ENCODE measurements at regions not wholly inside any gene's neighbourhood (a gene's known extent, or its start where the extent isn't known, plus 50 kb on each side); places are given as distances from the start of the nearest gene placed in this dataset.

DNA sequence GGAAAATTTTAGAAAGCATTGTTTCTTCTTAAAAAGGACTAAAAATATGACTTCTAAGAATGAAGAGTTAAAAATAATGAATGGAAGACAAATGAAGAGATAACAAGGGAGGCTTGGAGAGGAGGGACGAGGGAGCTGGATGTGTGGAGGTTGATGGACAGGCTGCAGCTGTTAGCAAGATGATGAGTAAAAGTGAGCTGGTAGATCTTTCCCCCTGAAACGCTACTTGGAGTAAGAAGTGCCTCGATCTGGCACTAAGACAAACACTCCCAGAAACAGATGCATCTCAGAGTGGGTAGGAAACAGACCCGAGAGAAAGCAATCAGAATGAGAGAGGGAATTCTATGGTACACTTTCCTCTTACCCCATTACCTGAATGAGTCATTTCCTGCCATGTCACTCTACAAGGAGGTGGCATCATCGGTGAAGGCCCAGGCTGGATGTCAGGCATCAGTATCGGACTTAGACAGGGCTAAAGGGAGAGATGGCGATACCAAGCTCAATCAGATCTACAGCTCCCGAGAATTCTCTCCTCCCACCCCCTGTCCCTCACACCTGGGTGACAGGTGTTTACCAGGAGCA lies 154.1 kb upstream of the BMP2 start:
- H3K27me3 Mint-ChIP-seq (ENCODE audit: insufficient read depth): no peaks in the 10 kb centered on the region
- peaks cover 6% of the 10 kb centered on the region for H3K9me3 Mint-ChIP-seq

DNA sequence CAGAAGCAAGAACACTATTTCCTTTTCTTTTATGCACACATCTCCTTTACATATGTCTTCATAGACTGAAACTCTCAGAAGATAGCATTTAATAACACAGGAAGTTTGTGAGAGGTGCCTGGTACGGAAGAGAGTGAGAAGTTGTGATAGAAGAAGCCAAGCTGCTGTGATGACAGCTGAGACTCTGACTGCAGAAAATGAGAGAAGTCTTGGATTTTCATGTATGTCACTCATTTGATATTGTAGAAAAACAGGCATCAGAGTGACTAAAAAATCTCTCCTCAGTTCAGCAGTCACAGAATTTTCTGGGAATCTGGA lies 154.9 kb upstream of the BMP2 start:
- intact Hi-C loops (cut with micrococcal nuclease): no loop called here
- DNase-seq (ENCODE audit: low spot score): no peak
- Mint-ChIP-seq H3K27me3 (ENCODE audit: insufficient read depth) (no peaks in the 10 kb centered on the region), H3K27ac (no peak overlapping the region), H3K4me1 (ENCODE audit: low read depth) (no peaks in the 10 kb centered on the region), H3K36me3 (ENCODE audit: low read depth) (no peaks in the 10 kb centered on the region), H3K4me3 (no peak overlapping the region), H3K9me3 (peaks cover 6% of the 10 kb centered on the region)

More for the DNA sequence above, 154.1 kb upstream of the BMP2 start:
- Mint-ChIP-seq H3K4me3 (no peak overlapping the region), H3K36me3 (ENCODE audit: low read depth) (no peaks in the 10 kb centered on the region), H3K27ac (no peak overlapping the region), H3K4me1 (ENCODE audit: low read depth) (no peaks in the 10 kb centered on the region)
- DNase-seq (ENCODE audit: low spot score): no peak
- intact Hi-C loops (cut with micrococcal nuclease): no loop called here

DNA sequence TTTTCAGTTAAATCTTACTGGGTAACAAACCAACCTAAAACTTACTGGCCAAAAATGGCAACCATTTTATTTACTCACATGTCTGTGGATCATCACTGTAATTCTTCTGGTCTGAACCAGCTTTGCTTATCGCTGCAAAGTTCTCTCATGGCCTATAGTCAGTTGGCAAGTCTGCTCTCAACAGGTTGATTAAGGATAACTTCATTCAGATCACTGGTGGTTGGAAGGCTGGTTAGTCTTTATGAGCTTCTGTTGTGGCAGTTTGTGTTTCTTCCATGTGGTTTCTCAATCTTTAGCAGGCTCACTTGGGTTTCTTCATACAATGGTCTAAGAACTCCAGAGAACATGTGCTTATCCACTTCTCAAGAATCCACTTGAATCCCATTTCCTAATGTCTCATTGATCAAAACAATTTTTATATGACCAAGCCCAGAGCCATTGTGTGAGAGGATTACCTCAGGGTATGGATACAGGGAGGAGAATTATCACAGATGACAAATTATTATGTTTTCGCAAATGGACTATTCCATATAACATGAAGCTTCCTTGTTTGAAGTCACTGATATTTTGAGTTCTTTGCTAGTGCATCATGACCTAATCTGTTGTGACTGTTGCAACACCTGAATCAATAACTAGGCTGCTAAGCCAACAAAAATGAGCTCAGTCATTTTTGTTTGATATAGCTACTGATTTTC lies 155.4 kb upstream of the BMP2 start:
- intact Hi-C loops (cut with micrococcal nuclease): no loop called here
- Mint-ChIP-seq H3K4me3 (no peak overlapping the region), H3K4me1 (ENCODE audit: low read depth) (no peaks in the 10 kb centered on the region), H3K9me3 (peaks cover 6% of the 10 kb centered on the region), H3K36me3 (ENCODE audit: low read depth) (no peaks in the 10 kb centered on the region), H3K27ac (no peak overlapping the region), H3K27me3 (ENCODE audit: insufficient read depth) (no peaks in the 10 kb centered on the region)
- DNase-seq (ENCODE audit: low spot score): no peak

DNA sequence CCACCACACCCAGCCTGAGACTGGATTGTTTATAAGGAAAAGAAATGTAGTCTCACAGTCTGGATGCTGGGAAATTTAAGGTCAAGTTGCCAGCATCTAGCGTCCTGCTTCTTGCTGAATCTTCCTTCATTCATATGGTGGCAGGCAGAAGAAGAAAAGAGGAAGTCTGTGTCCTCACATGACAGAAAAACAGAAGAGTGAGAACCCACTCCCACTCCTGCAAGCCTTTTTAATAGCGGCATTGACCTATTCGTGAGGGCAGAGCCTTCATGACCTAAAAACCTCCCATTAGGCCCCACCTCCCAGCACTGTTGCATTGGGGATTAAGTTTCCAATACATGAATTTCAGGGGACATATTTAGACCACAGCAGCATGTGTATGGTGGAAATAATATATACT lies 160.8 kb upstream of the BMP2 start:
- no peak overlapping the region for H3K4me3 Mint-ChIP-seq
- intact Hi-C loops (cut with micrococcal nuclease): no loop called here
- H3K27ac Mint-ChIP-seq: no peak overlapping the region
- no peak for DNase-seq (ENCODE audit: low spot score)
- H3K36me3 Mint-ChIP-seq (ENCODE audit: low read depth): no peaks in the 10 kb centered on the region
- peaks cover under 1% of the 10 kb centered on the region for H3K9me3 Mint-ChIP-seq
- H3K27me3 Mint-ChIP-seq (ENCODE audit: insufficient read depth): no peaks in the 10 kb centered on the region
- no peaks in the 10 kb centered on the region for H3K4me1 Mint-ChIP-seq (ENCODE audit: low read depth)

DNA sequence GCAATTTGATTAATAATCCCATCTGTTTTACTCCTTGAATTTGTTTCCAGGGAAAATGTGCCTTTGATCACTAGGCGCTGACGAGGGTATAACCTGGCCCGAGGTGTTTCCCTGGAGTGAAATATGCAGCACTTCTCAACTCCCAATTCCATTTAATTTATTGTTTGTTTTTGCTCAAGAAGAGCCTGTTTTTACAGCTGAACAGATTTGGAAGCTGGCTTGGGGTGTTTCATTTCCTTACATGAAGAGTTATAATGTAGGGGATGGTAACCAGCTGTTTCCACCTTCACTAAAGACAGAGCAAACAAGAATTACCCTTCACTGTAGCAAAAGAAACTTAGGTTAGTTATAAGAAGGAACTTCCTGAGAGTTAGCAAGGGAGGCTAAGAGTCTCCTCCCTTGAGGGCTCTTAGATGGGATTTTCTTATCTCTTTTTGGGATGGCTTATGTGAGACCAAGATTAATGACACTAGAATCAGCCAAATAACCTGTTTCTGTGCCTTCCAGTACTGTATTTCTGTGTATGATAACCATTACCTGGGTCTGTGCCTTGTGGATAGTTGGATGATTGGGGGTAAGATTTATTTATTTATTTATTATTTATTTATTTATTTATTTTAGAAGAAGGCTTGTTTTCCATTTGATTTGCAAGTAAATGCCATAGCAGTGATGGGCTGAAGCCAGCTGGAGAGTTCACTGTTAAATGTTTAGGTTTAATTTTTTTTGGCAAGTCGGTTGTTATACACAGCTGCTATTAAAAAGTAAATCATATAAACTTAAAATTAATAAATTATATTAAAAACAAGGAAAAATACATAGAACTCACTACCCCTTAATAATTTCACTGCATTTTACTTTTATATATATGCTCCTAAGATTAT lies 162.2 kb upstream of the BMP2 start:
- no peak for DNase-seq (ENCODE audit: low spot score)
- no peaks in the 10 kb centered on the region for H3K9me3 Mint-ChIP-seq
- no peak overlapping the region for H3K4me3 Mint-ChIP-seq
- intact Hi-C loops (cut with micrococcal nuclease): no loop called here
- H3K4me1 Mint-ChIP-seq (ENCODE audit: low read depth): no peaks in the 10 kb centered on the region
- no peaks in the 10 kb centered on the region for H3K27me3 Mint-ChIP-seq (ENCODE audit: insufficient read depth)
- H3K27ac Mint-ChIP-seq: no peak overlapping the region
- no peaks in the 10 kb centered on the region for H3K36me3 Mint-ChIP-seq (ENCODE audit: low read depth)

DNA sequence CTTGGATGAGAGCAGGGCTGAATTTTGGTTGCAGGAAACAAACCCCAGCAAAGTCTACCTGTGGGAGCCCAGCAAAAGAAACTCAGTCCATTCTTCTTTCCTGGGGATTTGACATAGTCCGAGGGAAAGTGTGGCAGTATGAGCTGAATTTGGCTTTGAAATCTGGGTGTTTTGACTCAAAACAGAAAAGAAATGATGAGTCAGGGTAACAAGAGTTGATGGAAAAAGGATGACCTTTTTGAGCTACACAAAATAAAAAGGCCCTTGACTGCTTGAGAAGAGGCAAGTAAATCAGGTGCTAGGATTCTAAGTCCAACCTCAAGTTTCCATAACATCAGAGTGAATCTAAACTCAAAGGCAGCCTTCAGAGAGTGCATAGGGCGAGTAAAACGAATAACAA lies 163.3 kb upstream of the BMP2 start:
- intact Hi-C loops (cut with micrococcal nuclease): no loop called here
- Mint-ChIP-seq H3K9me3 (no peaks in the 10 kb centered on the region), H3K4me1 (ENCODE audit: low read depth) (no peaks in the 10 kb centered on the region), H3K4me3 (no peak overlapping the region), H3K27ac (no peak overlapping the region), H3K36me3 (ENCODE audit: low read depth) (no peaks in the 10 kb centered on the region), H3K27me3 (ENCODE audit: insufficient read depth) (no peaks in the 10 kb centered on the region)
- DNase-seq (ENCODE audit: low spot score): no peak

DNA sequence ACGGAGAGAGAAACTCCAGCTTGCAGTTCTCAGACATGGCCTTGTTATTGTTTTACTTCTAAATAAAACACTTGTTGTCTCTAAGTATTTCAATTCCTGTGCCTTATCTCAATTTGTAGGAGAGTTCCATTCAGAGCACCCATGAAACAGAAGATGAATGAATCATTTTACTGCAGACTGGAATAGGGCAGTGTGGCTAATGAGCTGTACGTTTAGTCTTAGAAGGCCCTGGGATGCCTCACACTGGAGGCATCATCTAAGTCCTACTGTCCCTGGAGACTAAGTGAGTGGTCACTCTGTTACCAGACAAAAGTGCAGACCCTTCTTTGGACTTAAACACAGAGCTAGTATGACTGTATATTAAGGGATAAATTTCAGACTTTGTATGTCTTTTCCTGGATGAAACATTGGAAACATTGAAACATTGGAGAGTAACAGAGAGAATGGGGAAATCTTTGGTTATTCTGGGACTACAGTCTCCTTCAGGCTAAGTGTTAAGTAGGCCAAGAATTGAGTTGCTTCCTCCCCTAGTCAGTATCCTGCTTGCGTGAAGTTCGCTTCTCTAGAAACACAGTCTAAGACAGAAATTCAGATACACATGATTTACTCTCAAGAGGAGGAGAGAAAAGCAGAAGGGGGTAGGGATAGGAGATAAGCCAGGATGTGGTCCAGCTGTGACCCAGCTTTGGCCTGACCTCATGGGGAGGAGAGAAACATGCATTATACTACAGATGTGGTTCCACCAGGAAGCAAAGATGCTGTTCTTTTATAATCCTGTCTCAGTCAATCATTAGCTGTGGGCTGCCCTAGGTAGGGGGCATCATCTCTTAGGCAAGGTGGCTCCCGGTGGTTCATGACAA lies 167.4 kb upstream of the BMP2 start:
- no peaks in the 10 kb centered on the region for H3K36me3 Mint-ChIP-seq (ENCODE audit: low read depth)
- no peaks in the 10 kb centered on the region for H3K9me3 Mint-ChIP-seq
- DNase-seq (ENCODE audit: low spot score): no peak
- H3K27ac Mint-ChIP-seq: no peak overlapping the region
- intact Hi-C loops (cut with micrococcal nuclease): no loop called here
- no peaks in the 10 kb centered on the region for H3K4me1 Mint-ChIP-seq (ENCODE audit: low read depth)
- no peak overlapping the region for H3K4me3 Mint-ChIP-seq
- no peaks in the 10 kb centered on the region for H3K27me3 Mint-ChIP-seq (ENCODE audit: insufficient read depth)

DNA sequence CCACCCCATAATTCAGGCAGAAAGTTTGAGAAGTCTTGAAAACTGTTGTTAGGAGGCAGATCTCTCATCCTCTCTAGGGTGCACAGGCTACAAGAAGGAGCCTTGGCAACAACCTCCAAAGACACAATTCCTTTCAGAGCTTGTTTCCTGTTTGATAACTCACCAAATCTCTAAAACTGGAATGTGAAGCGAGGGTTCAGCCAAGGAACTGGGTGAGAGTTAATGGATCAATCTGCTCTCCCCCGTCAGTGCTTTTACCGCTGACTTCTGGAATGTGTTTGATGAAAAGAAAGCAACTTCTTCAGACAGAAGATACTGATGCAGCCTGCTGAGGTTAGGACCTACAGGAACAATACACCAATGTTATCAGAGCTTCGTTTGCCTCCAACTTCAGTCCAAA lies 171.8 kb upstream of the BMP2 start:
- Mint-ChIP-seq H3K4me3 (no peak overlapping the region), H3K9me3 (peaks cover 4% of the 10 kb centered on the region), H3K4me1 (ENCODE audit: low read depth) (no peaks in the 10 kb centered on the region), H3K27ac (no peak overlapping the region), H3K36me3 (ENCODE audit: low read depth) (no peaks in the 10 kb centered on the region), H3K27me3 (ENCODE audit: insufficient read depth) (no peaks in the 10 kb centered on the region)
- intact Hi-C loops (cut with micrococcal nuclease): no loop called here
- DNase-seq (ENCODE audit: low spot score): no peak

DNA sequence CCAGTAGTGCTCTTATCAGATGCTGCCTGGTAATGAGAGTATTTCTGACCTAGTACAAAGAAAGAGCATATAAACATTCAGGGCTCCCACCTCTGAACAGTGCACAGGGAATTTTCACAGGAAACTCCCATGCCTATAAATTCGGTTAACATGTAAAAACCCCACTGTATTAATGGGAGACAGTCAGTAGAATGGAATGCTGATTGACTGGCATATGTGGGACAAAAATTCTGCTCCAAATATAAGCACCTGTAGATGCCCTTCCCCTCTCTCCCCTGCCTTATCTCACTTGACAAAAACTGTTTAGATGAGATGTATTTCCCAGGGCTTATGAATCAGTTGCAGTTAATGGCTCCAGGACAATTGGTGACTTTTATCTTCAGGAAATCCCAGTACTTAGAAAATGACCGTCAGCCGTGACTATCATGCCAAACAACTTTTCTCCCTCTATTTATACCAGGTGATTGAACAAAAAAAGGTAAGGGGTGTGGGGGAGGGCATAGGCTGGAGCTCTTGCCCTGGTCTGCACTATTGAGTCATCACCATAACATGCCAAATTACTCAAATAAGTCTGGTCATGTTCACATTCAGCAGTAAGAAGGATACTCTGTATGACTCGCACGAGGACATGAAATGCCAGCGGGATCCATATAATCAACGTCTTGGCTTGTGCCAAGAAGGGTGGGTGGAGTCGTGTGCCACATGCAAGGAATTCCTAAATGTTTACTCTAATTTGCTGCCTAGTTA lies 176.4 kb upstream of the BMP2 start:
- H3K4me3 Mint-ChIP-seq: no peak overlapping the region
- DNase-seq (ENCODE audit: low spot score): no peak
- no peaks in the 10 kb centered on the region for H3K4me1 Mint-ChIP-seq (ENCODE audit: low read depth)
- intact Hi-C loops (cut with micrococcal nuclease): no loop called here
- H3K36me3 Mint-ChIP-seq (ENCODE audit: low read depth): no peaks in the 10 kb centered on the region
- no peak overlapping the region for H3K27ac Mint-ChIP-seq
- peaks cover 4% of the 10 kb centered on the region for H3K9me3 Mint-ChIP-seq
- H3K27me3 Mint-ChIP-seq (ENCODE audit: insufficient read depth): no peaks in the 10 kb centered on the region

DNA sequence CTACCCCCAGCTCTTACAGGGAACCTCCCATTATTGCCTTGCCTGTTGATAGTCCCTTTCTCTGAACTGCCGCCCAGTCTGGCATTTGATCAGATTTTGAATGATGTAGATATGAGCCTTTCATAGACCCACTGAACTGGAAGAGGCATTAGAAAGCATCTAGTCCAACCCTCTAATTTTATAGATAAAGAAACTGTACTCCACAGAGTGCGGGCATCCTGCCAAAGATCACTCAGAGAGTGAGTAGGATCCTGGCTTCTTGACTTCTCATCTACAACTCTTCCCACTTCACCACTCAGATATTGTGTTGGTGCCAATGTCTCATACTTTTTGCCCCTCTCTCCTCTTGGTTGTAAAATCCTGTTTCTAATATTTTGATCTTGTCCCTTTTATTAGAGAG lies 179.2 kb upstream of the BMP2 start:
- Mint-ChIP-seq H3K4me3 (no peak overlapping the region), H3K9me3 (peaks cover 4% of the 10 kb centered on the region), H3K27ac (no peak overlapping the region), H3K36me3 (ENCODE audit: low read depth) (no peaks in the 10 kb centered on the region), H3K27me3 (ENCODE audit: insufficient read depth) (no peaks in the 10 kb centered on the region), H3K4me1 (ENCODE audit: low read depth) (no peaks in the 10 kb centered on the region)
- intact Hi-C loops (cut with micrococcal nuclease): no loop called here
- DNase-seq (ENCODE audit: low spot score): no peak

DNA sequence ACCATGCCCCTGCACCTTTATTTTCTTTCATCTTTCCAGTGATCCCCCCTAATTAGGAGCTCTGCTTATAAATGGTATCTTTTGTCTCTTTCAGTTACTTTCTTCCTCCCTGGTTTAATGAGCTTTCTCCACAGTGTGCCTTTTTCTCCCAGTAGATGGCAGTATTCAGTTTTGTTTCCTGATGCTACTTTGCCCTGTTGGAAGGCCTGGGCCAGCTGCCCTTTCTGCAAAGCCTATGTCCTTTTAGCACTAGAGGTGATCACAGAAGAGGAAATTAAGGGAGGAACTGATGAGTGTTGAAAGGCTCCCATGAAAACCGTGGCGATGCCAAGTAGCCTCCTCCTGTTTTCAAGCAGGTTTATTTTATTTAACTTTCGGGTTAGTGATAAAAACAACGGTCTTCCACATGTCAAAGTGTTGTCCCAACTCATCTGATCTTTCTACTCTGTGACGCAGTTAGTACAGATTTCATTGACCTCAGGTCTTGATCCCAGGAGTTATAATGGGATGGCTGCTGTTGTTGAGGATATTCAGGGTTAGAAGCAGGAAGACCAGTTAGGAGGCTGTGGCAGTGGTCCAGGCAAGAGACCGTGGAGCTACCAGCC lies 184.2 kb upstream of the BMP2 start:
- intact Hi-C loops (cut with micrococcal nuclease): no loop called here
- no peak for DNase-seq (ENCODE audit: low spot score)
- no peaks in the 10 kb centered on the region for H3K27me3 Mint-ChIP-seq (ENCODE audit: insufficient read depth)
- H3K36me3 Mint-ChIP-seq (ENCODE audit: low read depth): no peaks in the 10 kb centered on the region
- no peaks in the 10 kb centered on the region for H3K4me1 Mint-ChIP-seq (ENCODE audit: low read depth)
- no peak overlapping the region for H3K4me3 Mint-ChIP-seq
- H3K27ac Mint-ChIP-seq: no peak overlapping the region
- no peaks in the 10 kb centered on the region for H3K9me3 Mint-ChIP-seq

DNA sequence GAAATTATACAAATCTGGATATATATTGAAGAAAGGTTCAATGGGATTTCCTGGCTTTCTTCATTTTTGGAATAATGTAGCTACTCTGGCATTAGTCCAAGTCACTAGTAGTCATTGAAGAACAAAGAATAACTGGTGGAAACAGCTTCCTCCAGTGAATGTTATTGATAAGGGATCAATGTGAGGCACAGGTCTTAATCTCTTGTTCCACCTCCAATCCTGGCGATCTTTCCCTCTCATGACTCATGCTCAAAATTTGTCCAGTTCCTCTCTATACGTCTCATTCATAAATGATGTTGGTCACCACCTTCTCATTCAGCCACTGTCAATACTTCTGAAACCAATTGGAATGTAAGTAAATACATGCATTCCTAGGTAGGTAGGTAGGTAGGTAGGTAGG lies 185.0 kb upstream of the BMP2 start:
- no peak for DNase-seq (ENCODE audit: low spot score)
- Mint-ChIP-seq H3K27me3 (ENCODE audit: insufficient read depth) (no peaks in the 10 kb centered on the region), H3K27ac (no peak overlapping the region), H3K36me3 (ENCODE audit: low read depth) (no peaks in the 10 kb centered on the region), H3K4me1 (ENCODE audit: low read depth) (no peaks in the 10 kb centered on the region), H3K4me3 (no peak overlapping the region), H3K9me3 (no peaks in the 10 kb centered on the region)
- intact Hi-C loops (cut with micrococcal nuclease): no loop called here

All from activated T-helper 1 cell treated with anti-CD3 and anti-CD28 coated beads, Interleukin-12 subunit alpha, Interleukin-12 subunit beta, Interleukin-2, Interleukin-4 antibody, amounts not matched to agents 30 ng/mL and 10 ng/mL and 1 ng/mL, durations not matched to agents 14 hours and 24 hours and 36 hours (primary cell).